ENCODE measurements at regions not wholly inside any gene's neighbourhood (a gene's known extent, or its start where the extent isn't known, plus 50 kb on each side); places are given as distances from the start of the nearest gene placed in this dataset.

DNA sequence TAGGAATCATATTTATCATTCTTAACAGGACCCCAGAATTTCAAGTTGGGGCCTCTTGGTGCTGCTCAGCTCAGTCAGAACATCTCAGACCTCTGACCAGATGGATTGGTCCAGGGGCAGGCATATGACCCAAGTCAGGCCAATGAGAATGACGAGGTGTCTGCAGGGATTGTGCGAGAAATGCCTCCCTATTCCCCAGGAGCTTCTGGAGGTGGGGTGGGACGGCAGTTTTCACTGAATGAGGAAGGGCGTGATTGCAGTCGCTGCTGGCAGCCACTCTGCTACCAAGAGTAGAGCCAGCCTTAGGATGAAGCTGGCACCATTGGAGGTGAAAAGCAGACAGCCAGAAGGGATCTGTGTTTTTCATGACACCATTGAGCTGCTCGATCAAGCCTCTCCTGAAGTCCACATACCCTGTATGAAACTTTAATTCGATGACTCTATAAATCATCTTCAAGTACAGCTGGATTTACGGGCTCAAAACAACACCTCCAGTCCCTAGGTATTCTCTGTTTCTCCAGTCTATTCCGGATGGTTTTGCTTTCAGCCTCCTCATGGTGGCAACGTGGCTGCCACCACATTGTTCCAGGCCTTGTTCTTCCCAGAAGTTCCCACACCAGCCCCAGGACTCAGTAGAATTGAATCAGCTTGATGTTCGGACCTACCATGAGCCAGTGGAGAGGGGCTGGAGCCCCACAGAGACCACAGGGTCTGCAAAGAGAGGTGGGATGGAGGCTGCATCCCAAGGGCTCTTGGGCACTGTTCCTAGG, 70.2 kb upstream of the ADAMTS2 start:
- peak; percentile 74 for DNase-seq (ENCODE audit: extremely low spot score)
- WGBS = 94% methylated on average over 9 of the region's 11 CpGs

DNA sequence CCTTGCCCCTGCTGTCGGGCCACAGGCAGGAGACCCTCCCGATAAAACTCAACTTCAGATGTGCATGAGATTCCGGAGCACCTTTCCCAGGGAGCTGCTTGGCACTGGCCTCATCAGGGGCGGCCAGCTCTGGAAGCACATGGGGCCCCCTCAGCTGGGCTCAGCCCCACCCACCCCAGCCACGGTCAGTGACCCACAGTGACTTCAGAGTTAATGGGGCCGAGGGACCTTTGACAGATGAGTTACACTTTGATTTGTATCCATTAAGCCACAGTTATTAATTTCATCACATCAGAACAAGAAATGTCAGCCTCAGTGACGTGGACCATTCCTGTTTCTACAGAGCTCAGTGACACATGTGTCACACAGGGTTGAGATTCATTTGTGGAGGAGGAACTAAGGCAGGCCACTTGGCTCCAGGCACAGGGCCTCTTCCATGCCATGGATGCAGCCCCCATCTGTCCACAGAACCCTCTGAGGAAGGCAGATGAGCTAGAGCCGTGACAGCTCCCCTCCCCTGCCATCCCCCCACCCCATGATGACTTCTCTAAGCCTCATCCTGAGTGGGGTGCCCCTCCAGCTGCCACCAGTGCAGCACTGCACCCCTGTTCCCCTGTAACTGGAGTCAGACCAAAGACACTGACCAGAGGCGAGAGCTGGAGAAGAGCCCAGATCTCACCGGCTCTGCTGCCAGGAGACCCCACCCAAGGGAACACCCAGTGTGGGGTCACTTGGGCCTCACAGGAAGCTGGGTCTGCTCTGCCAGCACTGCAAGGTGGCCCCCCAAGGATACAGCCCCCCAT, 69.4 kb upstream of the ADAMTS2 start:
- no peak overlapping the region for H3K4me3 ChIP-seq
- intact Hi-C loops (cut with DNase I) = no loop called here

More for the DNA sequence above, 70.2 kb upstream of the ADAMTS2 start:
- Histone ChIP-seq H3K27ac (replicated peaks in 1 of 4) (no peak overlapping the region), H3K4me1 (no peaks in the 10 kb centered on the region), H3K4me3 (no peak overlapping the region), H3K36me3 (no peaks in the 10 kb centered on the region), H3K27me3 (peaks cover 0 to 47% (median 0%) of the 10 kb centered on the region in 4 donors), H3K9me3 (no peaks in the 10 kb centered on the region)
- TF ChIP-seq EP300 (IDR thresholded peaks at IDR 0.05) (no peak), POLR2AphosphoS5 (IDR thresholded peaks at IDR 0.05) (no peak), POLR2A (IDR thresholded peaks at IDR 0.05; ENCODE audit: low read depth) (no peak)
- TF ChIP-seq, protein P1, sequence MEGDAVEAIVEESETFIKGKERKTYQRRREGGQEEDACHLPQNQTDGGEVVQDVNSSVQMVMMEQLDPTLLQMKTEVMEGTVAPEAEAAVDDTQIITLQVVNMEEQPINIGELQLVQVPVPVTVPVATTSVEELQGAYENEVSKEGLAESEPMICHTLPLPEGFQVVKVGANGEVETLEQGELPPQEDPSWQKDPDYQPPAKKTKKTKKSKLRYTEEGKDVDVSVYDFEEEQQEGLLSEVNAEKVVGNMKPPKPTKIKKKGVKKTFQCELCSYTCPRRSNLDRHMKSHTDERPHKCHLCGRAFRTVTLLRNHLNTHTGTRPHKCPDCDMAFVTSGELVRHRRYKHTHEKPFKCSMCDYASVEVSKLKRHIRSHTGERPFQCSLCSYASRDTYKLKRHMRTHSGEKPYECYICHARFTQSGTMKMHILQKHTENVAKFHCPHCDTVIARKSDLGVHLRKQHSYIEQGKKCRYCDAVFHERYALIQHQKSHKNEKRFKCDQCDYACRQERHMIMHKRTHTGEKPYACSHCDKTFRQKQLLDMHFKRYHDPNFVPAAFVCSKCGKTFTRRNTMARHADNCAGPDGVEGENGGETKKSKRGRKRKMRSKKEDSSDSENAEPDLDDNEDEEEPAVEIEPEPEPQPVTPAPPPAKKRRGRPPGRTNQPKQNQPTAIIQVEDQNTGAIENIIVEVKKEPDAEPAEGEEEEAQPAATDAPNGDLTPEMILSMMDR (IDR thresholded peaks at IDR 0.05) = no peak
- intact Hi-C loops (cut with DNase I) = no loop called here

DNA sequence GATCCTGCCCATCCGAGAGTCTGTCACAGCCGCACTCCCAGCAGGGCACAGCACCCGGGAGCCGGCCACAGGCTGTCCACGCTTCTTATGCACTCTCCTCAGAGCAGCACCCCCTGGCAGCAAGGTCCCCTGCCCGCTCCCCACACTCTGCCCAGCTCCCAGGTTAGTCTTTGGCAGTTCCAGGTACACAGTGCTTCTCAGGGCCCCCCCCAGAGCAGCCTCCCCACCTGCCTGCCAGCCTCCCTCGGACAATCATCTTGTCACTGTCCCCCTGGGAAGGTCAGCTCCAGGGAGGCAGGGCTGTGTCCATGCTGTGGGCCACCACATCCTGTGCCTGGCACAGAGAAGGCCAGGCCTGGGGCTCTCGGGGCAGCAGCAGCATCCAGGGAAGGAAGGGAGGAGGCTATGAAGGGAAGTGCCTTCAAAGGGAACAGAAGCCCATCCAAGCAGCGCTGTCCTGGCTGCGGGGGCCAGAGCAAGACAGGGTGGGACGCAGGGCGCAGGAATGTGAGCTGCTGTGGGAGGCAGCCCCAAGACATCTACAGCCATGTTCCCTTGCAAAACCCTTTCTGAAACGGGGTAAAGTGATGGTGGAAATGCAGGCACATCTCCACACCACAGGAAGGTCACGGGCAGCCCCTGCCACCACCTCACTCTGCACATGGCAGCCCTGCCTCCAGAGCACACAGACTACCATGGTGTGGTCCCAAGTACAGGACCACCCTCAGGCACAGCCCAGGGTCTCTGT, 68.6 kb upstream of the ADAMTS2 start:
- WGBS = 88% methylated on average over 14 of the region's 14 CpGs
- Histone ChIP-seq H3K27ac (replicated peaks in 1 of 4) (no peak overlapping the region), H3K9me3 (no peaks in the 10 kb centered on the region), H3K36me3 (no peaks in the 10 kb centered on the region), H3K27me3 (peaks cover 0 to 47% (median 0%) of the 10 kb centered on the region in 4 donors), H3K4me1 (no peaks in the 10 kb centered on the region), H3K4me3 (no peak overlapping the region)
- TF ChIP-seq EP300 (IDR thresholded peaks at IDR 0.05) = no peak
- TF ChIP-seq, protein P1 (IDR thresholded peaks at IDR 0.05) = no peak
- TF ChIP-seq POLR2A (IDR thresholded peaks at IDR 0.05; ENCODE audit: low read depth) = no peak
- TF ChIP-seq POLR2AphosphoS5 (IDR thresholded peaks at IDR 0.05) = no peak
- DNase-seq (ENCODE audit: extremely low spot score) = peak; percentile 66
- intact Hi-C loops (cut with DNase I) = no loop called here

More for the DNA sequence above, 69.4 kb upstream of the ADAMTS2 start:
- TF ChIP-seq, protein P1 (IDR thresholded peaks at IDR 0.05) = no peak
- TF ChIP-seq EP300 (IDR thresholded peaks at IDR 0.05) (no peak), POLR2A (IDR thresholded peaks at IDR 0.05; ENCODE audit: low read depth) (no peak), POLR2AphosphoS5 (IDR thresholded peaks at IDR 0.05) (no peak)
- 63% methylated on average over 6 of the region's 10 CpGs for WGBS
- H3K36me3 ChIP-seq = no peaks in the 10 kb centered on the region
- H3K4me1 ChIP-seq = no peaks in the 10 kb centered on the region
- peak; percentile 77 for DNase-seq (ENCODE audit: extremely low spot score)
- H3K9me3 ChIP-seq = no peaks in the 10 kb centered on the region
- H3K27ac ChIP-seq (replicated peaks in 1 of 4) = no peak overlapping the region
- peaks cover 0 to 47% (median 0%) of the 10 kb centered on the region in 4 donors for H3K27me3 ChIP-seq

DNA sequence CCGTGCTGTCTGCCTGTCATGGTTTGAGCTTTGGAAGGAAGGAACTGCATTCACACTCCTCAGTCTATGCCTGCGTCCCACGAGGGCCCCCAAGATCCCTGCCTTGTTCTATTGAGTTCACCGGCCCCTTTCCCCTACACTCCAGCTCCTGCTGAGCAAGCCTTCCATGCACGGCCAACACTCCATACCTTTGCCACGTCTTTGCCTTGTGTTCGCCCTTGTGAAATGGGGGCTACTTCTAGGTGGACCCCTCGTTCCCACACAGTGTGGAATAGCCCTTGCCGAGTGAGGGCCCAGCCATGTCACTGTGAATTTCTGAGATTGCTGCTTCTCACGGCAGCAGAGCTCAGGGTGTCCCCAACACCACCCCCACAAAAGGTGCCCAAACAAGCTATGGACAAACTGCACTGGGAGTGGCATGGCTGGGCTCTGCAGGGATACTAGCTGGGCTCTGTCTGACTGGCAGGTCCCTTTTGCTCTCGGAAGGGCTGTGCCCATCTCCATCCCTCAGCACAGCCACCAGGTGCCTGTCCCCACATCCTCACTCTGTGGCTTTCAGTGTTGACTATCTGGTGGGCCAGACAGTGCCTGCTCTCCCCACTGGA, 67.9 kb upstream of the ADAMTS2 start:
- DNase-seq (ENCODE audit: extremely low spot score) = peak; percentile 21

More for the DNA sequence above, 67.9 kb upstream of the ADAMTS2 start:
- WGBS = 86% methylated on average over 11 of the region's 11 CpGs
- TF ChIP-seq POLR2AphosphoS5 (IDR thresholded peaks at IDR 0.05) (no peak), EP300 (IDR thresholded peaks at IDR 0.05) (no peak), POLR2A (IDR thresholded peaks at IDR 0.05; ENCODE audit: low read depth) (no peak)
- TF ChIP-seq, protein P1 (IDR thresholded peaks at IDR 0.05) = no peak
- Histone ChIP-seq H3K4me1 (no peaks in the 10 kb centered on the region), H3K9me3 (no peaks in the 10 kb centered on the region), H3K27me3 (peaks cover 0 to 43% (median 0%) of the 10 kb centered on the region in 4 donors), H3K4me3 (no peak overlapping the region), H3K27ac (replicated peaks in 1 of 4) (no peak overlapping the region), H3K36me3 (no peaks in the 10 kb centered on the region)
- intact Hi-C loops (cut with DNase I) = no loop called here
